ELR (cell line): ENCODE measurements at regions not wholly inside any gene's neighbourhood (a gene's known extent, or its start where the extent isn't known, plus 50 kb on each side); places are given as distances from the start of the nearest gene placed in this dataset.
"Not testable (repeated sequence)": the region's sequence is repeated elsewhere in the genome, so short reads cannot be mapped to it uniquely, and the experiment has no call there.

ENCODE experiments used
- DNase-seq: peaks from one replicate; pipeline ENCODE4 v3.0.0-alpha.2; 2015; ENCODE audit warnings: low read depth

DNA sequence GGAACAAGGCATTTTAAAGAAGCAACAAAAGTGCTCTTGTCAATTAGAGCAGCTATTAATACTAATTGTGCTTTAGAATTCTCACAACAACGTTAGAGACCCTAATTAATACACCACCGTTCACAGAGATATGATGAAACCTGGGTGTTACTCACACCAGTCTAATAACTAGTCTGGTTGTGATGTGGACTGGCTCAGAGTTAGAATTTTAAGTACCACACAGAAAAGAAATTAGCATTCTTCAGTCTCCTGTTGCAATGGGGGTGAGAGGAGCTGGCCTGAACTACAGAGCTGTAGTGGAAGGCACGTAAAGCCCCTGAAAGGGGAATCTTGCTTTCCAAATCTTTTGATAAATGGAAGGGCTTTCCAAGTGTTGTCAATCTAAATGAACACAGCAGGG lies 240.8 kb upstream of the TOX3 start:
- DNase-seq, result no peak

DNA sequence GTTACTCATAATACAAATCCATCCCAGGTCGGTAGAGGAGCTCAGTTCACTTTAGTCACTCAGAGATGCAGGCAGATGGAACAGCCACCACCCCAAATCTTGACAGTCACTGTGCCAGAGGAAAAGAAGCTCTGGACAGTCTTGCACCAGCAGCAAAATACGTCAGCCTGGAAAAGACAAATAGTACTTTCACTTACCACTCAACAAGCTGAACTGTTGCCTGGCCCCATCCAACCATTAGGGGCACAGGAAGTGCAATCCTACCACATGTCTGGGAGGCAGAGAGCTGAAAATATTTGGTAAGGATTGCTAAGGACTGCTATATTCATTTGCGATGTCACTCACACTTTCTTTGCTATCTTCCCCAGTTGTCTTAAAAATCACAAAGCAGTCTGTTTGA lies 239.1 kb upstream of the TOX3 start:
- DNase-seq, result no peak

DNA sequence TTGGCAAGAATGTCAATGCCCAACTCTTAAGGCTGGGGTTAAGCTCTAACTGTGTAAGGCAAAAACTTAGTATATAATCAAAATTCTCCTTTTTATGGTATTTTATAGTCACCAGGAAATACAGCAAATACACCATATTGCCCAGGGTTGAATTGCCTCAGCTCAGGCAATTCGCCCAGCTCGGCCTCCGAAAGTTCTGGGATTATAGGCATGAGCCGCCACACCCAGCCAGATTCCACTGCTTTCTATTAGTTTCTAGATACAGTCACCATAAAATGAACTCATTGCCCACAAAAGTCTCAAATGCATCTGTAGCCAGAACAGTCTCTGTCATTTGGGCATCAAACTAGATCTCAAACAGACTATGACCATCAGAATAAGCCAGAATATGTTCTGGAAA lies 238.7 kb upstream of the TOX3 start:
- DNase-seq, result no peak

DNA sequence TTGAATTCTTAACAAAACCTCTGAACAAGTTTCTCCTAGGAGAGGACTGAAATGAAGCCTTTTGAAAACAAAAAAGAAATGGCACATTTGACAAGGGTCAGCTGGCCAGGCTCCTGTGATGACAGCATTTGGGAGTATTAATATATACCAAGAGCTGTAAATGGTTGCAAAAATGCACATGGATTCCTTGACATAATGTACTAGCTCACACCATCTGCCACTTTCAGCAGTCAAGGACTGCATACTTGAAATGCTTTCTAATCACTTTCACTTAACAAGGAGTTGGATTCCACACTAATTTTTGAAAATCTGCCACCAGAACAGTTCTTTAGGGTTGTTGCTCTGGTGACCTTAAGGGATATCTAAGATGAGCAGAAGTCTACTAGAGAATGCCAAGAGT lies 236.7 kb upstream of the TOX3 start:
- DNase-seq, result no peak

DNA sequence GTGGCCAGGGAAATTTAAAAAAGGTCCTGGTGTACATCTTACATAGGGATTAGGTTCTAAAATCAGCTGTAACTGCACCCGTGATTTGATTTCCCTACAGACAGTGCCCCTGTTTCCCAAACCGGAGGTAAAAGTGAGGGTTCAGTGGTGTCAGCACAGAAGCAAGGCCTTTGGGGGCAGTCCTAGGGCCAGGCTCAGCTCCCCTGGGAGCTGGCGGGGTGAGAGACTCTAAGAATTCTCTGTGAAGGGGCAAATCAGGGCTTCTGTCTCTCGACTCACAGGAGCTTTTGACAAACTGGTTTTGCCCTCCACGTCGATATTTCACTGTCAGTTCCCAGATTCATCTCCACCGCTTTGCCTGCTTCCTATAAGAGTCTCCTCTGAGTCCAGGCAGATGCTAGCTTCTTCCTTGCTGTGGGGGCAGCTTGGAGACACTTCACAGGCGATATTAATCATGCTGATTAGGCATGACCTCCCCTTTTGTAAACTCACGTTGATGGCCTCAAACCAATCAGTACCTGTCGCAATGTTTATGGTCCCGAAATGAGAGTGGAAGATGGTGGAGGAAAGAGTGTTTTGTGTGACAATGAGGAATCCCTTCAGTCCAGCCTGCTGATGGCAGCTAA lies 234.2 kb upstream of the TOX3 start:
- no peak for DNase-seq

- DNase-seq, result no peak
These were observed 226.1 kb upstream of the TOX3 start for GRCh38 chr16:52773026-52773425.

DNA sequence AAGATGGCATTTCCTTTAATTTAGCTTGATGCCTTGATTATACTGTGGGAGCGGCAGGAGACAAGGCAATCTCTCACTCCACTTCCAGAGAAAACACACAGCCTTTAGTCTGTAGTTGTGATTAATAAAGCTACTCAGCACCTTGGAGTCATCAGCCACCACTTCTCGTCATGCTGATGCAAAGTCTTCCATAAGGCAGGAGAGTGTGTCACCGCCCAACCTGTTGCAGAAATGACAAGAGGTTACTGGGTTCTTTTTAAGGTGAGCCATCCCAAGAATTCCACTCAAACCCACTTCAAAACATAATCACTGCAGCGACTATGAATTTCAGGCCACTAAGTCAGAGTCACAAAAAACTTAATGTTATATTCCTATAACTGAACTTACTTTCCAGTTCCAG lies 223.9 kb upstream of the TOX3 start:
- no peak for DNase-seq

- DNase-seq, result no peak
These were observed 211.5 kb upstream of the TOX3 start for GRCh38 chr16:52758473-52758855.

DNA sequence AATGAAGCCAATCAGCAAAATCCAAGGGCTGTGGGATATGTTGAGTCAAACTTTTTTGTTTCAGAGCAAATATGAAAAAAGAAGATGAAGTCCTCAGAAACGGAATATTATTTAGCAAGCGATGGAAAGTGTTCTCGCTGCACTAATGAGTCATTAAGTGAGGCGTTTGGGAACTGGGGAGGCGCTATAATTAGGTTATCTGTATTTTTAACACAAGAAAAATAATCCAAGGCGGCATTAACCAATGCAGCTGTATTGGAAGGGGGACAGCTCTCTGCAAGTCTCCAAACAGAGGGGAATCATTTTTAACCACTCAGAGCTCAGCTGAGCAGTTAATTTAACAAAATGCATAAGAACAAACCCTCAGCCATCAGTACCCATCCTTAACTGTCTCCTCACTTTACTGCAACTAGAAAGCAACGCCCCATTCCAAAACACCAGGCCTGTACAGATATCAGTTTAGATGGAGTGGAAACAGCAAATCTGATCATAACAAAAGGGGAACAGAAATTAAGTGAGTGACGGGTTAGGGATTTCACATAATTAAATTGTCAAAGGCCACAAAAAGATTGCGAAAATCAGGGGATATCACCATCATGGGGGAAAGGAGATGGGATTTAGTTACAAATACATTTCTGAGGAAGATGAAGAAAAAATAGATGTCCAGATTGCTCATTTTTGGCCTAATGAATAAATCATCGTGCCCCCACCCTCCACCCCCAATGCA lies 211.0 kb upstream of the TOX3 start:
- DNase-seq, result no peak

DNA sequence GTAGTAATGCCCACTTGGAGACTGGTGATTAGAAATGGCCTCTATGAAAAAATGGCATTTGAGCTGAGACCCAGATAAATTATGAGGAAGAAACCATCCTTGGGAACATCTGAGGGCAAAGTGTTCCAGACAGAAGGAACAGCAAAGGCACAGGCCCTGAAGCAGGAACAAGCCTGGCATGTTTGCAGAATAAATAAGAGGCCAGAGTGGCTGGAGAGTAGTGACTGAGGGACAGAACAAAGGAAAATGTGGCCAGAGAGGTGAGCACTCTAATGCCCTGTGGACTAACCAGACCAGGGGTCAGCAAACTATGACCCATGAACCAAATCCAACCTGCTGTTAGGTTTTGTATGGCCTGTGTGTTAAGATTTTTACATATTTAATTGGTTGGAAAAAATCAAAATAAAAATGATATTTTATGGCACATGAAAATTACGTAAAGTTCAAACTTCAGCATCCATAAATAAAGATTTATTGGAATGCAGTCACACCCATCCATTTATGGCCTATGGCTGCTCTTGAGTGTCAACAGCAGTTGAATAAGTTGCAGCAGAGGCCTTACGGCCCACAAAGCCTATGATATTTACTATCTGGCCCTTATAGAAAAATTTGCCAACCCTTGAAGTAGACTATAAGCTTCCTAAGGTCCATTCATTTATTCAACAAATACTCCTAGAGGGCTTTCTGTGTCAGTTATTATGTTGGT lies 210.0 kb upstream of the TOX3 start:
- DNase-seq, result no peak

- DNase-seq, result no peak
These were observed 208.5 kb upstream of the TOX3 start for GRCh38 chr16:52755396-52755795.

- no peak for DNase-seq
These were observed 204.1 kb upstream of the TOX3 start for GRCh38 chr16:52751035-52751434.

GRCh38 chr16:52748741-52749140 lies 201.8 kb upstream of the TOX3 start:
- no peak for DNase-seq

GRCh38 chr16:52747088-52747595 lies 200.2 kb upstream of the TOX3 start:
- DNase-seq, result no peak

DNA sequence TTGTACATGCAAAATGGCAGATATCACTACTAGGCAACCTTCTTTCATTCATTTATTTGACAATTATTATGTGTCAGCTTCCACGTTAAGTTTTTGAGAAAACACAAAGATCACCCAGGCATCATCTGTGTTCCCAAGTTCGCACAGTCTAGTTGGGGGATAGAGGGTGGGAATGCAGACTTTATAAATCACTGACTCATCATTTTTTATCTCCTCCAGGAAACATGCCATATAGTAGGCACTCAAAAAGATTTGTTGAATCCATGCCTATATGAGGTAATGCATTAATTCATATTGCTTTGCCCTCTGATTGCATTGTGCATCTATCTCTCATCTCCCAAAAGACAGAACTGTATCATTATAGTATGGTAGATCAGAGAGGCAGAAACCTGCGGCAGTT lies 196.8 kb upstream of the TOX3 start:
- no peak for DNase-seq

DNA sequence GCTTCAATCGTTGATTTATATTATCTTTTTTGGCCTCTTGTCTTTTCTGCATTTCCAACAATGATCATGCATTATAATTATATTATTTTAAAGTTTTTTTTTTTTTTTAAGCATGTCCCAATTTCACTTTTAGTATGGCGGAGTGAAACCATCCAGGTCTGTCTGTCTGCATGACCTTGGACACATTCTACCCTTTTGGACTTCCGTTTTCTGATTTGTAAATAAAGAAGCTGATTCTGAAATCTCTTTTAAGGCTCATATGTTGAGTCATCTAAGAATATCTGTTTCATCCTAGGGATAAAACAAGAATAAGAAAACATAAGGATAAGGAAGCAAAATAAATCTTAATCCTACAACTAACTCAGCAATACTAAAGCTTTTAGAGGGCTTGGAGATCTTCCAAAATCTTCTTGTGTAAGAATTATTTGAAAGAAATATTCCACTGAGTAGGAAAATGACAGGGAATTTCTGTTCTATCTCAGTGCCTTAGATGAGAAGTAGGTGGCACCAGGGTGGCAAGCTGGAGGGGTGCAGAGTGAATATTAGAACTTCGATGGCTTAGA lies 195.7 kb upstream of the TOX3 start:
- DNase-seq, result no peak

DNA sequence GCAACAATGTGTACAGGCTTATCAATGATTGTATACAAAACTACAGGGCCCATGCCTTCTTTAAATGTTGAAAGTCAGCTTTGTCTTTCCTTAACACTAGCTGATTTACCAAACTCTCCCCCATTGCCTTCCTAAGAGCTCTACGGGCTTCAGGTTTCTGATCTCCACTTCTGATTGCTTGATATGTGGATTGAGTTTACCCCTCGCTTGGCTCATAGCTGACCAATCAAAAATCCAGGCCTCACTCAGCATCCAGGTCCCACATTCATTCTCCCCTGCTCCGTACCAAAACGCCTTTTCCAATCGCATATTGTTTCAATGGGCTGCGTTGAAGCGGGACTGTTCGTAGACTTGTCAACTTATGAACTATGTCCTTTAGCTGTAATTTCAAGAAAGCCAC lies 195.1 kb upstream of the TOX3 start:
- DNase-seq, result no peak

- DNase-seq, result no peak
These were observed 194.4 kb upstream of the TOX3 start for GRCh38 chr16:52741351-52741750.

GRCh38 chr16:52740766-52741165 lies 193.8 kb upstream of the TOX3 start:
- no peak for DNase-seq

DNA sequence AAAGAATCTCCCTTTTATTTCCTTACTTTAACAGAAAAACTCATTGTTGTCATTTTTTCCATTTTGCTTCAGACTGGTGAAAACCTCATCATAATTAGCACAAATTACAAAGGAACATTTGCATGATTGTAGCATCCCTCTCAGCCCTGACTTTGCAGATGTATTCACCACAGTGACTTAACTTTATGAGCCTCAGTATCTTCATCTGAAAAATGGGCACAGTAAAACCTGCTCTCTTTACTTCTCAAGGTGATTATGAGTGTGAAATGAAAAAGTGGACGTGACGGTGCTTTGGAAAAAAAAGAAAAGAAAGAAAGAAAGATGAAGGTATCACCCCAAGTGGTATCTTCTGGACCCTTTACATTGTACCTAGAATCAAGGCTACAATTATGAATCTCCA lies 193.4 kb upstream of the TOX3 start:
- DNase-seq, result no peak

DNA sequence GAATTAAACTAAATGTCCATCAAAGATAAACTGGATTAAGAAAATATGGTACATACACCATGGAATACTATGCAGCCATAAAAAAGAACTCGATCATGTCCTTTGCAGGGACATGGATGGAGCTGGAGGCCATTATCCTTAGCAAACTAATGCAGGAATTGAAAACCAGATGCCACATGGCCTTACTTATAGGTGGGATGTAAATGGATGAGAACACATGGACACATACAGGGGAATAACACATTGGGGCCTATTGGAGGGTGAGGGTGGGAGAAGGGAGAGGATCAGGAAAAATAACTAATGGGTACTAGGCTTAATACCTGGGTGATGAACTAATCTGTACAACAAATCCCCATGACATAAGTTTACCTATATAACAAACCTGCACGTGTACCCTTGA lies 192.0 kb upstream of the TOX3 start:
- not testable (repeated sequence) for DNase-seq

DNA sequence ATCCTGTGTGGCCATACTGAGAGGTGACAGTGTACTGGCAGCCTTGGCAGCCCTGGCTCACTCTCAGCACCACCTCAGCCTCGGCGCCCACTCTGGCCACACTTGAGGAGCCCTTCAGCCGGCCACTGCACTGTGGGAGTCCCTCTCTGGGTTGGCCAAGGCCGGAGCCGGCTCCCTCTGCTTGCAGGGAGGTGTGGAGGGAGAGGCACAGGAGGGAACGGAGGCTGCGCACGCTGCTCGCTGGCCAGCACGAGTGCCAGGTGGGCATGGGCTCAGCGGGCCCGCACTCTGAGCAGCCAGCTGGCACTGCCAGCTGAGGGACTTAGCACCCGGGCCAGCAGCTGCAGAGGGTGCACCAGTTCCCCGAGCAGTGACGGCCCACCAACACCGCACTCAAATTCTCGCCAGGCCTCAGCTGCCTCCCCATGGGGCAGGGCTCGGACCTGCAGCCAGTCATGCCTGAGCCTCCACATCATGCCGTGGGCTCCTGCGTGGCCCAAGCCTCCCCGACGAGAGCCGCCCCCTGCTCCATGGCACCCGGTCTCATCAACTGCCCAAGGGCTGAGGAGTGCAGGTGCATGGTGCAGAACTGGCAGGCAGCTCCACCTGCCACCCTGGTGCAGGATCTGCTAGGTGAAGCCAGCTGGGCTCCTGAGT lies 184.4 kb upstream of the TOX3 start:
- no peak for DNase-seq
